ENCODE measurements at regions not wholly inside any gene's neighbourhood (a gene's known extent, or its start where the extent isn't known, plus 50 kb on each side); places are given as distances from the start of the nearest gene placed in this dataset.

- DNase-seq (ENCODE audit: insufficient read length, low spot score) = no peak
- TF ChIP-seq POLR2A (IDR thresholded peaks at IDR 0.05; ENCODE audit: low read depth, low read length) = no peak
- TF ChIP-seq SPI1 (IDR thresholded peaks at IDR 0.05; ENCODE audit: low read depth, low read length) = no peak
- no peak for TF ChIP-seq PAX5 (IDR thresholded peaks at IDR 0.05; ENCODE audit: insufficient read depth, low read length, severe bottlenecking)
- TF ChIP-seq POLR2AphosphoS5 (IDR thresholded peaks at IDR 0.05; ENCODE audit: low read depth, low read length) = no peak
- no peak for TF ChIP-seq TAF1 (IDR thresholded peaks at IDR 0.05; ENCODE audit: low read depth, low read length)
- TF ChIP-seq POU2F2 (IDR thresholded peaks at IDR 0.05; ENCODE audit: low read depth, low read length) = no peak
- no peak for FAIRE-seq
Observed at GRCh38 chr5:67620424-67621397, 424.1 kb upstream of the CD180 start.

DNA sequence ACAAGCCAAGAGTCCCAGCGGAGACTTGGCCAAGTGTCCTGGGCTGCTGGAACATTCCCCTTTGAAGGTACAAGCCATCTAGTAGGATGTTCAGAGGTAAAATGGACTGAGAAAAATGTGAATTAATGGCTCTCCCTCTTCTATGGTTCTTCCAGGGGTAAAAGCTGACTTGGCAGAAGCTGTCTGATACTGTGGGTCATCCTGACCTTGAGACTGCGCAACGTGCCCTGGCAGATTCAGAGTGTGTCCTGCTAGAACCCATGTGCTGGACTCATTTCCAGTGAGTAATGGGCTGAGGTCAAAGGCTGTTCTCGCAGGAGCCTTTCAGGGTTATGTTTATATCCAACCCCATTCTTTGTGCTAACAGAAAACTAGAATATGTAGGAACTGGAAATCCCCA lies 423.0 kb upstream of the CD180 start:
- TF ChIP-seq SPI1 (IDR thresholded peaks at IDR 0.05; ENCODE audit: low read depth, low read length) (no peak), POLR2A (IDR thresholded peaks at IDR 0.05; ENCODE audit: low read depth, low read length) (no peak), TAF1 (IDR thresholded peaks at IDR 0.05; ENCODE audit: low read depth, low read length) (no peak), POLR2AphosphoS5 (IDR thresholded peaks at IDR 0.05; ENCODE audit: low read depth, low read length) (no peak), POU2F2 (IDR thresholded peaks at IDR 0.05; ENCODE audit: low read depth, low read length) (no peak), PAX5 (IDR thresholded peaks at IDR 0.05; ENCODE audit: insufficient read depth, low read length, severe bottlenecking) (no peak)
- DNase-seq (ENCODE audit: insufficient read length, low spot score) = no peak
- FAIRE-seq = no peak

DNA sequence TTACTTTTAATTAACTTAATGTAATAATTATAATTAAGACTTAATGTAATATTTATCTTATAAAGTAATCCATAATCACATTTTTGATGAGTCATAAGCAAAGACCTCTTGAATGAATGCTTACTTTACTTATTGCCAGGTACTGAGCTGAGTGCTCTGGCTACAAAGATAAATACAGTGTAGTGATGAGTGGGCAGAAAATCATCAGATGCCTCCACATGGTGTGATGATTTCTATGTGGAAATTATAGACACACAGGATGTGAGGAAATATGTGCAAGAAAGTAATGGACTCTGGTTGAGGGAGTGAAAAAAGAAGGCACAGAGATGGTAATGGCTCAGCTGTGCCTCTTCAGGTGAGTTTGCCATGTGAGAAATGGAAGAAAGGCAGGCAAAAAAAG lies 422.6 kb upstream of the CD180 start:
- DNase-seq (ENCODE audit: insufficient read length, low spot score) (no peak), FAIRE-seq (no peak)
- TF ChIP-seq POLR2AphosphoS5 (IDR thresholded peaks at IDR 0.05; ENCODE audit: low read depth, low read length) = no peak
- no peak for TF ChIP-seq TAF1 (IDR thresholded peaks at IDR 0.05; ENCODE audit: low read depth, low read length)
- no peak for TF ChIP-seq PAX5 (IDR thresholded peaks at IDR 0.05; ENCODE audit: insufficient read depth, low read length, severe bottlenecking)
- no peak for TF ChIP-seq POU2F2 (IDR thresholded peaks at IDR 0.05; ENCODE audit: low read depth, low read length)
- no peak for TF ChIP-seq SPI1 (IDR thresholded peaks at IDR 0.05; ENCODE audit: low read depth, low read length)
- no peak for TF ChIP-seq POLR2A (IDR thresholded peaks at IDR 0.05; ENCODE audit: low read depth, low read length)

GRCh38 chr5:67617051-67617450 lies 420.5 kb upstream of the CD180 start:
- DNase-seq (ENCODE audit: insufficient read length, low spot score) (no peak), FAIRE-seq (no peak)
- TF ChIP-seq TAF1 (IDR thresholded peaks at IDR 0.05; ENCODE audit: low read depth, low read length) (no peak), PAX5 (IDR thresholded peaks at IDR 0.05; ENCODE audit: insufficient read depth, low read length, severe bottlenecking) (no peak), SPI1 (IDR thresholded peaks at IDR 0.05; ENCODE audit: low read depth, low read length) (no peak), POU2F2 (IDR thresholded peaks at IDR 0.05; ENCODE audit: low read depth, low read length) (no peak), POLR2A (IDR thresholded peaks at IDR 0.05; ENCODE audit: low read depth, low read length) (no peak), POLR2AphosphoS5 (IDR thresholded peaks at IDR 0.05; ENCODE audit: low read depth, low read length) (no peak)

DNA sequence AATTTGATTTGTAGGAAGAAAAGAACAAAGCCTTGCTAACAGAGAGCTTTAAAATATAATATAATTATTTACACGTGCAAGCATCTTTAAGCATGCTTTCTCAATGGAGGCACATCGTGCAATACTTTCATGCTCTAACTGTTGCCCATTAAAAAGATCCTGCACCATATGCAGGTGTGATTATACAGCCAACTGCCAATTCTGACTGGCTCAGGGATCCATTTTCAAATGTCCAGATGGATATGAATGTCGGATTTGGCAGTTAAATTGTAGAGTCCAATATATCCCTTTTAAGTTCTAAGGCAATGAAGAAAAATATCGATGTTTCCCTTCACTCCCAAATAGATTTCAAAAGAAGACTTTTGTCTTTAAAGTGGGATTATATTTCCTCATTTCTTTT lies 416.4 kb upstream of the CD180 start:
- DNase-seq (ENCODE audit: insufficient read length, low spot score) (no peak), FAIRE-seq (no peak)
- TF ChIP-seq POU2F2 (IDR thresholded peaks at IDR 0.05; ENCODE audit: low read depth, low read length) = no peak
- TF ChIP-seq SPI1 (IDR thresholded peaks at IDR 0.05; ENCODE audit: low read depth, low read length) = no peak
- TF ChIP-seq POLR2A (IDR thresholded peaks at IDR 0.05; ENCODE audit: low read depth, low read length) = no peak
- no peak for TF ChIP-seq TAF1 (IDR thresholded peaks at IDR 0.05; ENCODE audit: low read depth, low read length)
- TF ChIP-seq POLR2AphosphoS5 (IDR thresholded peaks at IDR 0.05; ENCODE audit: low read depth, low read length) = no peak
- no peak for TF ChIP-seq PAX5 (IDR thresholded peaks at IDR 0.05; ENCODE audit: insufficient read depth, low read length, severe bottlenecking)

DNA sequence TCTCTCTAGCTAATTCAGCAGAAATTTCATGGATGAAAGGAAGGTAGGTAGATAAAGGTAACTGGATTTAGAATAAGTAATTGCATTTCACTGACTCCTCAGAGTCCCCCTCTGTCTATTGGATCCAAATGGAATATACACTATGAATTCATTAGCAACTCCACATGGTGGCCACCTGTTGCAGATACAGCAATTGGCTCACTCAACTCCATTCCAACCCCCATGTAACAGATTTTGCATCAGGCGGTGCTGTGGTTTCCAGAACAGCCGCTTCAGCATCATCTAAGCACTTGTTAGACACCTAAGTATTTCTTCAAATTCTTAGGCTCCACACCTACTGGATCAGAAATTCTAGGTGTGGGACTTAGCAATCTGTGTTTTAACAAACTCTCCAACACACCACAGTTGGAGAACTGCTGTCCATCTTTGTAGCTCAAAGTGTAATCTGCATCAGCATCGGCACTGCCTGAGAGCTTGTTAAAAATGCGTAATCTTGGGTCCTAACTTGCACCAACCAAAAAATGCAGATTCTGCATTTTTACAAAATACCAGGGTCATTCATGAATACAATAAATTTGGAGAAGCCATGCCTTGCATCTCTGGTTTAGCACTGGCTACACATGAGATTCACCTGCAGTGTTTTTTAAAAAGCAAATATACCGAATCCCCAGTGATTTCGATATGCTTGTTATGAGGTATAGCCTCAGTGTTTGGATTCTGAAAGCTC lies 413.8 kb upstream of the CD180 start:
- DNase-seq (ENCODE audit: insufficient read length, low spot score) (no peak), FAIRE-seq (no peak)
- TF ChIP-seq POU2F2 (IDR thresholded peaks at IDR 0.05; ENCODE audit: low read depth, low read length) (no peak), POLR2AphosphoS5 (IDR thresholded peaks at IDR 0.05; ENCODE audit: low read depth, low read length) (no peak), TAF1 (IDR thresholded peaks at IDR 0.05; ENCODE audit: low read depth, low read length) (no peak), POLR2A (IDR thresholded peaks at IDR 0.05; ENCODE audit: low read depth, low read length) (no peak), SPI1 (IDR thresholded peaks at IDR 0.05; ENCODE audit: low read depth, low read length) (no peak), PAX5 (IDR thresholded peaks at IDR 0.05; ENCODE audit: insufficient read depth, low read length, severe bottlenecking) (no peak)

GRCh38 chr5:67607958-67608357 lies 411.4 kb upstream of the CD180 start:
- TF ChIP-seq PAX5 (IDR thresholded peaks at IDR 0.05; ENCODE audit: insufficient read depth, low read length, severe bottlenecking) (no peak), POU2F2 (IDR thresholded peaks at IDR 0.05; ENCODE audit: low read depth, low read length) (no peak)
- FAIRE-seq (no peak), DNase-seq (ENCODE audit: insufficient read length, low spot score) (no peak)

GRCh38 chr5:67606586-67606947 lies 410.0 kb upstream of the CD180 start:
- TF ChIP-seq POU2F2 (IDR thresholded peaks at IDR 0.05; ENCODE audit: low read depth, low read length) = no peak
- no peak for TF ChIP-seq PAX5 (IDR thresholded peaks at IDR 0.05; ENCODE audit: insufficient read depth, low read length, severe bottlenecking)
- TF ChIP-seq POLR2AphosphoS5 (IDR thresholded peaks at IDR 0.05; ENCODE audit: low read depth, low read length) = no peak
- no peak for TF ChIP-seq TAF1 (IDR thresholded peaks at IDR 0.05; ENCODE audit: low read depth, low read length)
- no peak for TF ChIP-seq POLR2A (IDR thresholded peaks at IDR 0.05; ENCODE audit: low read depth, low read length)
- TF ChIP-seq SPI1 (IDR thresholded peaks at IDR 0.05; ENCODE audit: low read depth, low read length) = no peak

More at GRCh38 chr5:67606586-67606947, 410.0 kb upstream of the CD180 start:
- FAIRE-seq (no peak), DNase-seq (ENCODE audit: insufficient read length, low spot score) (no peak)
